Loucy (cell line): ENCODE measurements at regions not wholly inside any gene's neighbourhood (a gene's known extent, or its start where the extent isn't known, plus 50 kb on each side); places are given as distances from the start of the nearest gene placed in this dataset.

Experiments used
- EZH2phosphoT487 ChIP-seq: fragments of 200-600 bp; IDR thresholded peaks from 2 replicates; pipeline ENCODE4 v1.6.1; 2018; ENCODE audit warnings: antibody characterized with exemption, mild to moderate bottlenecking, moderate library complexity, borderline replicate concordance
- TF ChIP-seq, protein P1 (sequence below): fragments of 200-600 bp; sonication (generic); conservative IDR thresholded peaks from 2 replicates; pipeline ENCODE4 v1.5.1; 2014; ENCODE audit warnings: mild to moderate bottlenecking, antibody characterized with exemption, low read length

DNA sequence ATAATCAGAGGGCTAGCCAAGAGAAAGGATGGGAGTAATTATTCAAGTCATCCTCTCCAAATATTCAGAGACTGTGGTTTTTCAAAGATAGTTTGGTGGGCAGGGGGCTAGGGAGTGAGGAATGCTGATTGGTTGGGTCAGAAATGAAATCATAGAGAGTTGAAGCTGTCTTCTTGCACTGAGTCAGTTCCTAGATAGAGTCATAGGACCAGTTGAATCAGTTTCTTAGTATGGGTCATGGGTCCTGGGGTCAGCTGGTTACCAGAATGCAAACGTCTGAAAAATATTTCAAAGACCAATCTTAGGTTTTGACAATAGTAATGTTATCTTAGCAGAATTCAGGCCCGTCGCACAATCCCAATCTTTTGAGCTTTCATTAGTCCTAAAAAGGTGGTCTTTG is 171.4 kb upstream of the SPATS2L start:
- TF ChIP-seq, protein P1, sequence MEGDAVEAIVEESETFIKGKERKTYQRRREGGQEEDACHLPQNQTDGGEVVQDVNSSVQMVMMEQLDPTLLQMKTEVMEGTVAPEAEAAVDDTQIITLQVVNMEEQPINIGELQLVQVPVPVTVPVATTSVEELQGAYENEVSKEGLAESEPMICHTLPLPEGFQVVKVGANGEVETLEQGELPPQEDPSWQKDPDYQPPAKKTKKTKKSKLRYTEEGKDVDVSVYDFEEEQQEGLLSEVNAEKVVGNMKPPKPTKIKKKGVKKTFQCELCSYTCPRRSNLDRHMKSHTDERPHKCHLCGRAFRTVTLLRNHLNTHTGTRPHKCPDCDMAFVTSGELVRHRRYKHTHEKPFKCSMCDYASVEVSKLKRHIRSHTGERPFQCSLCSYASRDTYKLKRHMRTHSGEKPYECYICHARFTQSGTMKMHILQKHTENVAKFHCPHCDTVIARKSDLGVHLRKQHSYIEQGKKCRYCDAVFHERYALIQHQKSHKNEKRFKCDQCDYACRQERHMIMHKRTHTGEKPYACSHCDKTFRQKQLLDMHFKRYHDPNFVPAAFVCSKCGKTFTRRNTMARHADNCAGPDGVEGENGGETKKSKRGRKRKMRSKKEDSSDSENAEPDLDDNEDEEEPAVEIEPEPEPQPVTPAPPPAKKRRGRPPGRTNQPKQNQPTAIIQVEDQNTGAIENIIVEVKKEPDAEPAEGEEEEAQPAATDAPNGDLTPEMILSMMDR: no peak
- TF ChIP-seq EZH2phosphoT487: no peak
